IgD-negative memory B cell (primary cell): ENCODE measurements at regions not wholly inside any gene's neighbourhood (a gene's known extent, or its start where the extent isn't known, plus 50 kb on each side); places are given as distances from the start of the nearest gene placed in this dataset.

Experiments
- H3K27ac Mint-ChIP-seq, 3 donors: one replicate each; pipeline ENCODE4 v1.8.0; 2020 to 2022; ENCODE audit warnings: mild to moderate bottlenecking in 3 of 3, mixed read lengths in 3 of 3, moderate library complexity in 1 of 3
- H3K27me3 Mint-ChIP-seq: one replicate; pipeline ENCODE4 v1.8.0; 2021; ENCODE audit warnings: mixed read lengths
- H3K36me3 Mint-ChIP-seq: one replicate; pipeline ENCODE4 v1.8.0; 2020; ENCODE audit warnings: mild to moderate bottlenecking, mixed read lengths
- H3K4me1 Mint-ChIP-seq, 3 donors: one replicate each; pipeline ENCODE4 v1.8.0; 2020 to 2022; ENCODE audit warnings: mixed read lengths in 3 of 3, mild to moderate bottlenecking in 1 of 3
- H3K4me3 Mint-ChIP-seq, 4 donors: one replicate each; pipeline ENCODE4 v1.8.0; 2020 to 2022; ENCODE audit warnings: mild to moderate bottlenecking in 4 of 4, mixed read lengths in 4 of 4, moderate library complexity in 3 of 4
- H3K9me3 Mint-ChIP-seq, 3 donors: one replicate each; pipeline ENCODE4 v1.8.0; 2020 to 2021; ENCODE audit warnings: mixed read lengths in 3 of 3, mild to moderate bottlenecking in 1 of 3

- Mint-ChIP-seq H3K9me3 (peaks cover 0 to 2% (median 0%) of the 10 kb centered on the region in 3 donors), H3K27ac (peak overlapping the region; percentile 66 to 96 (median 78)), H3K27me3 (no peaks in the 10 kb centered on the region), H3K4me1 (peaks cover 25 to 61% (median 36%) of the 10 kb centered on the region in 3 donors), H3K36me3 (peaks cover 2% of the 10 kb centered on the region), H3K4me3 (peak overlapping the region; percentile 19 to 71 (median 56))
These were observed 391.0 kb downstream of the FGF9 start for GRCh38 chr13:22061806-22062391.

GRCh38 chr13:22062478-22063205 lies 391.8 kb downstream of the FGF9 start:
- peaks cover 27 to 64% (median 38%) of the 10 kb centered on the region in 3 donors for H3K4me1 Mint-ChIP-seq
- H3K4me3 Mint-ChIP-seq = peak overlapping the region; percentile 19 to 71 (median 56)
- peaks cover 0 to 5% (median 0%) of the 10 kb centered on the region in 3 donors for H3K9me3 Mint-ChIP-seq
- no peaks in the 10 kb centered on the region for H3K27me3 Mint-ChIP-seq
- peaks cover 2% of the 10 kb centered on the region for H3K36me3 Mint-ChIP-seq
- peak overlapping the region; percentile 66 to 96 (median 78) for H3K27ac Mint-ChIP-seq

DNA sequence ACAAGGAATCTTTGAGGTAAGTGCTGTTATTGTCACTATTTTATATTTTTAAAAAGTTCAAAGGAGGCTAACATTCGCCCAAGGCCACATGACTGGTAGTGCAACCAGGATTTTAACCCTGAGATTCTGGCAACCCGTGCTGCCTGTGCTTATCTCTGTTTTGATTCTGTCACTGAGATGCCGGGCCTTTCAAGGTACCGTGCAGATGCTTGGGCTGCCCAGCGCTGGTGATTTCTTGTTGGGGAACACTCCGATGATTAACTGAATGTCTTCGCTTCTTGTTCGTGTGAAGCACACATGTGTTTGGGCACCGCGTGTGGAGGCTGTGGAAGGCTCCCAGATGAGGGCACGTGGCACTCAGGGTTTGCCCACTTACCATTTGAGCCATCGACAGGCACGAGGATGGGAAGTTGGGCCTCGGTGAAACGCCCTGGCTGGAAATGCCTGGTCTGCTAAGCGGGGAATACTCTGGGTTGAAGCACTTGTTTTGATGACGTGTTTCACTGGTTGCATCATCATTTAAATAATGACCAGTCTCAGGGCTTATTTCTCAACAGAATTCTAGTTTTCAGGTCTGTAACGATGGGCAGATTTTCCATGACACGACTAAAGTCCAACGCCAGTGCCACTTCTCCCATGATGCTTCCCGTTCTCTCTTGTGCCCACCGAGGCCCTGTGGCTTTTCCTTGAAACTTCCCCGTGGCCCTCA lies 392.7 kb downstream of the FGF9 start:
- peaks cover 0 to 5% (median 0%) of the 10 kb centered on the region in 3 donors for H3K9me3 Mint-ChIP-seq
- no peaks in the 10 kb centered on the region for H3K27me3 Mint-ChIP-seq
- H3K4me3 Mint-ChIP-seq = peak overlapping the region in 1 of 4 donors; percentile 59
- H3K36me3 Mint-ChIP-seq = peaks cover 2% of the 10 kb centered on the region
- peaks cover 32 to 68% (median 38%) of the 10 kb centered on the region in 3 donors for H3K4me1 Mint-ChIP-seq
- H3K27ac Mint-ChIP-seq = peak overlapping the region in 1 of 3 donors; percentile 78

GRCh38 chr13:22064854-22065620 lies 394.2 kb downstream of the FGF9 start:
- Mint-ChIP-seq H3K9me3 (peaks cover 0 to 5% (median 0%) of the 10 kb centered on the region in 3 donors), H3K27ac (no peak overlapping the region), H3K4me3 (no peak overlapping the region), H3K27me3 (no peaks in the 10 kb centered on the region), H3K36me3 (peaks cover 2% of the 10 kb centered on the region), H3K4me1 (peaks cover 32 to 58% (median 32%) of the 10 kb centered on the region in 3 donors)

GRCh38 chr13:22073718-22074117 lies 402.8 kb downstream of the FGF9 start:
- Mint-ChIP-seq H3K4me1 (peaks cover 6 to 27% (median 12%) of the 10 kb centered on the region in 3 donors), H3K9me3 (no peaks in the 10 kb centered on the region), H3K27me3 (no peaks in the 10 kb centered on the region), H3K27ac (peak overlapping the region in 1 of 3 donors; percentile 28), H3K4me3 (peak overlapping the region in 1 of 4 donors; percentile 72), H3K36me3 (no peaks in the 10 kb centered on the region)

- H3K4me1 Mint-ChIP-seq = peaks cover 6 to 27% (median 12%) of the 10 kb centered on the region in 3 donors
- no peaks in the 10 kb centered on the region for H3K27me3 Mint-ChIP-seq
- H3K27ac Mint-ChIP-seq = no peak overlapping the region
- H3K9me3 Mint-ChIP-seq = no peaks in the 10 kb centered on the region
- no peak overlapping the region for H3K4me3 Mint-ChIP-seq
- H3K36me3 Mint-ChIP-seq = no peaks in the 10 kb centered on the region
These were observed 403.5 kb downstream of the FGF9 start for GRCh38 chr13:22074403-22074802.

- Mint-ChIP-seq H3K36me3 (no peaks in the 10 kb centered on the region), H3K27ac (peak overlapping the region in 1 of 3 donors; percentile 32), H3K27me3 (no peaks in the 10 kb centered on the region), H3K4me1 (peaks cover 6 to 27% (median 9%) of the 10 kb centered on the region in 3 donors), H3K4me3 (peak overlapping the region in 1 of 4 donors; percentile 7), H3K9me3 (no peaks in the 10 kb centered on the region)
These were observed 405.8 kb downstream of the FGF9 start for GRCh38 chr13:22076658-22077057.

DNA sequence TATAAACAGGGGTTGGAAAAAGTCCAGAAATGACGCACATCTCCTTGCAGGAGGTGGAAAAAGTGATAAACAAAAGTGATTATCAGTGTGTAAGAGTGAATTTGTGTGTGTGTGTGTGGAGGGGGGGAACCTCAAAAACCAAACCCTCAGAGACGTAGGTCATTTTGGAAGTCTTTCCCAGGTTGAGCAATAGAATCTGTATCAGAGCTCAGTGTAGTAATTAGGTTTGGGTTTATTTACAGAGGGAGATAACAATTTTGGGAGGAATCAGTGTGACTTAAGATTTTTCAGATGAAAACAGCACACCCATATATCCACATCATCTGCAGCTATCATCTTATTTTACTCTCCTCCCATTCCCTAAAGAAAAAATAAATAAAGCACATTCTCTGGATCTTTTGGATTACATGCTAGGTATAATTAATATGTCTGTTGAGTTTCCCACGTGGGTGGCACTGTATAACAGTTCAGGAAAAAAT lies 406.4 kb downstream of the FGF9 start:
- Mint-ChIP-seq H3K9me3 (no peaks in the 10 kb centered on the region), H3K4me1 (peaks cover 6 to 28% (median 8%) of the 10 kb centered on the region in 3 donors), H3K36me3 (no peaks in the 10 kb centered on the region), H3K27ac (peak overlapping the region in 1 of 3 donors; percentile 32), H3K27me3 (no peaks in the 10 kb centered on the region), H3K4me3 (no peak overlapping the region)

GRCh38 chr13:22077764-22078163 lies 406.9 kb downstream of the FGF9 start:
- Mint-ChIP-seq H3K27me3 (no peaks in the 10 kb centered on the region), H3K27ac (no peak overlapping the region), H3K4me3 (no peak overlapping the region), H3K4me1 (peaks cover 6 to 31% (median 8%) of the 10 kb centered on the region in 3 donors), H3K36me3 (no peaks in the 10 kb centered on the region), H3K9me3 (peaks cover 0 to 3% (median 3%) of the 10 kb centered on the region in 3 donors)

DNA sequence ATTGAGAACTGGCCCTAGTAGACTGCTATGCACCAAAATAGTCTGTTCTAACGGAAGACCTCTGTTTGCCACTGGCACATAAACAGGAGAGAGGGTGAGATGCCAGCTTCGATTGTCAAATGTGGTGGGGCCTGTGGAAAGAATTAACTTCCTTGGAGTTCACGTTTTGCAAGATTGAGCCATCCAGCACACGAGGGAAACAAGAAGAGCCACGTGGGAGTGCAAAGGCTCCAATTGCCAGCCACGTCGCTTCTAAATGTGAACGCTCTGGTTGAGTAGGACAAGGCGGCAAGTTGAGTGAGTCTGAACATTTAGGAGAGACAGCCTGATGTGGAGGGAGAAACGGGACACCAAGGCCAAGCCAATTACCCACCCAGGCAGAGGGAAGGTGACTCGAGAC lies 409.1 kb downstream of the FGF9 start:
- H3K4me1 Mint-ChIP-seq = peaks cover 3 to 21% (median 5%) of the 10 kb centered on the region in 3 donors
- no peak overlapping the region for H3K27ac Mint-ChIP-seq
- no peak overlapping the region for H3K4me3 Mint-ChIP-seq
- no peaks in the 10 kb centered on the region for H3K36me3 Mint-ChIP-seq
- H3K27me3 Mint-ChIP-seq = no peaks in the 10 kb centered on the region
- H3K9me3 Mint-ChIP-seq = peaks cover 0 to 3% (median 3%) of the 10 kb centered on the region in 3 donors

DNA sequence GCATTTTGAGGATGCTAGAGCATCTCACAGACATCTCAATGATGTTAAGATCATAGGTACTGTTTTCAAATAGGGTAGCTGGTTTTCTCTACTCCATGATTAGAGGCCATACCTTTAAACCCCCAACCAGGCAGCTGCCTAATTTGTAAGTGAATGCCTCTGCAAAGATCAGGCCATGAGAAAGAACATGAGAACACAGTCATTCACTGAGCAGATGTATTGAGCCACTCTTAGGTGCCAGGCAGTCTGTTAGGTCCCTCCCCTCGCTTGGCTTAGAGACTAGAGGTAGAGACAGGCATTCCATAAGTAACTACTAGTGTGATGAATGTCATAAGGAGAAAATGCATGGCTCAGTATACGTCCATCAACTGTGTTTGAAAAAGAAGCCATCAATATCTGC lies 410.0 kb downstream of the FGF9 start:
- Mint-ChIP-seq H3K36me3 (no peaks in the 10 kb centered on the region), H3K27ac (no peak overlapping the region), H3K4me3 (no peak overlapping the region), H3K9me3 (peaks cover 0 to 3% (median 3%) of the 10 kb centered on the region in 3 donors), H3K27me3 (peaks cover 1% of the 10 kb centered on the region), H3K4me1 (peaks cover 3 to 23% (median 5%) of the 10 kb centered on the region in 3 donors)

- no peak overlapping the region for H3K4me3 Mint-ChIP-seq
- H3K36me3 Mint-ChIP-seq = no peaks in the 10 kb centered on the region
- H3K4me1 Mint-ChIP-seq = peaks cover 3 to 19% (median 5%) of the 10 kb centered on the region in 3 donors
- H3K27me3 Mint-ChIP-seq = peaks cover 1% of the 10 kb centered on the region
- peaks cover 0 to 3% (median 3%) of the 10 kb centered on the region in 3 donors for H3K9me3 Mint-ChIP-seq
- H3K27ac Mint-ChIP-seq = no peak overlapping the region
These were observed 410.6 kb downstream of the FGF9 start for GRCh38 chr13:22081430-22081829.

GRCh38 chr13:22082030-22082429 lies 411.2 kb downstream of the FGF9 start:
- H3K4me1 Mint-ChIP-seq = peaks cover 3 to 16% (median 5%) of the 10 kb centered on the region in 3 donors
- no peak overlapping the region for H3K4me3 Mint-ChIP-seq
- peaks cover 0 to 3% (median 3%) of the 10 kb centered on the region in 3 donors for H3K9me3 Mint-ChIP-seq
- peaks cover 1% of the 10 kb centered on the region for H3K27me3 Mint-ChIP-seq
- no peaks in the 10 kb centered on the region for H3K36me3 Mint-ChIP-seq
- H3K27ac Mint-ChIP-seq = no peak overlapping the region

- Mint-ChIP-seq H3K27me3 (peaks cover 1% of the 10 kb centered on the region), H3K4me3 (no peak overlapping the region), H3K27ac (peak overlapping the region in 1 of 3 donors; percentile 35), H3K36me3 (no peaks in the 10 kb centered on the region), H3K9me3 (peaks cover 0 to 3% (median 3%) of the 10 kb centered on the region in 3 donors), H3K4me1 (peaks cover under 1 to 11% (median 3%) of the 10 kb centered on the region in 3 donors)
These were observed 411.7 kb downstream of the FGF9 start for GRCh38 chr13:22082437-22083100.
